Peyer's patch (tissue), 4 donors: ENCODE measurements at regions not wholly inside any gene's neighbourhood (a gene's known extent, or its start where the extent isn't known, plus 50 kb on each side); places are given as distances from the start of the nearest gene placed in this dataset.

ENCODE experiments used
- POLR2A ChIP-seq, 2 donors: fragments of 450-650 bp; IDR thresholded peaks; one replicate each; pipeline ENCODE4 v1.5.1; 2017; ENCODE audit warnings: antibody characterized with exemption in 2 of 2, mild to moderate bottlenecking in 2 of 2, moderate library complexity in 2 of 2
- TF ChIP-seq, protein P1 (sequence below), 6 experiments: fragments of 450-650 bp in 4 of 6; fragments of 200-600 bp in 2 of 6; sonication (generic) in 1 of 6; IDR thresholded peaks; one replicate each; pipeline ENCODE4 v1.5.1; 2017 to 2019; ENCODE audit warnings: antibody characterized with exemption in 6 of 6, mild to moderate bottlenecking in 3 of 6, moderate library complexity in 1 of 6

DNA sequence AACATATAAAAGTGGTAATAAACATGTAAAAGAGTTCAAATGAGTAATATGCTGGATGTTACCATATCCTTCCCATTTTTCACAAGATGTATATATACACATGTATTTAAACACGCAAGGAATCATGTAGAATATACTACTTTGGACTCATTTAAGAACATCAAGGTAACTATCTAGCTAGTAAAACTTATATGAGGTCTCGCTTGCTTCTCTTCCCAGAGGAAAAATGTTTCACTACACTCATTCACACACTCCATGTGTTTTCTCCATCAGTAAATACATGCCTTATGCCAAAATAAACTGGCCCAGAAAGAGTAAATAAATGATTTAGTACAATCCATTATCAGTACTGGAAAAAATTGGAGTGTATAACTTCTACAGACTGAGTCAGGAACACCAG lies 229.2 kb upstream of the MME start:
- TF ChIP-seq, protein P1, sequence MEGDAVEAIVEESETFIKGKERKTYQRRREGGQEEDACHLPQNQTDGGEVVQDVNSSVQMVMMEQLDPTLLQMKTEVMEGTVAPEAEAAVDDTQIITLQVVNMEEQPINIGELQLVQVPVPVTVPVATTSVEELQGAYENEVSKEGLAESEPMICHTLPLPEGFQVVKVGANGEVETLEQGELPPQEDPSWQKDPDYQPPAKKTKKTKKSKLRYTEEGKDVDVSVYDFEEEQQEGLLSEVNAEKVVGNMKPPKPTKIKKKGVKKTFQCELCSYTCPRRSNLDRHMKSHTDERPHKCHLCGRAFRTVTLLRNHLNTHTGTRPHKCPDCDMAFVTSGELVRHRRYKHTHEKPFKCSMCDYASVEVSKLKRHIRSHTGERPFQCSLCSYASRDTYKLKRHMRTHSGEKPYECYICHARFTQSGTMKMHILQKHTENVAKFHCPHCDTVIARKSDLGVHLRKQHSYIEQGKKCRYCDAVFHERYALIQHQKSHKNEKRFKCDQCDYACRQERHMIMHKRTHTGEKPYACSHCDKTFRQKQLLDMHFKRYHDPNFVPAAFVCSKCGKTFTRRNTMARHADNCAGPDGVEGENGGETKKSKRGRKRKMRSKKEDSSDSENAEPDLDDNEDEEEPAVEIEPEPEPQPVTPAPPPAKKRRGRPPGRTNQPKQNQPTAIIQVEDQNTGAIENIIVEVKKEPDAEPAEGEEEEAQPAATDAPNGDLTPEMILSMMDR (IDR thresholded peaks at IDR 0.05): no peak
- TF ChIP-seq POLR2A (IDR thresholded peaks at IDR 0.05): no peak
